ENCODE measurements at regions not wholly inside any gene's neighbourhood (a gene's known extent, or its start where the extent isn't known, plus 50 kb on each side); places are given as distances from the start of the nearest gene placed in this dataset.

DNA sequence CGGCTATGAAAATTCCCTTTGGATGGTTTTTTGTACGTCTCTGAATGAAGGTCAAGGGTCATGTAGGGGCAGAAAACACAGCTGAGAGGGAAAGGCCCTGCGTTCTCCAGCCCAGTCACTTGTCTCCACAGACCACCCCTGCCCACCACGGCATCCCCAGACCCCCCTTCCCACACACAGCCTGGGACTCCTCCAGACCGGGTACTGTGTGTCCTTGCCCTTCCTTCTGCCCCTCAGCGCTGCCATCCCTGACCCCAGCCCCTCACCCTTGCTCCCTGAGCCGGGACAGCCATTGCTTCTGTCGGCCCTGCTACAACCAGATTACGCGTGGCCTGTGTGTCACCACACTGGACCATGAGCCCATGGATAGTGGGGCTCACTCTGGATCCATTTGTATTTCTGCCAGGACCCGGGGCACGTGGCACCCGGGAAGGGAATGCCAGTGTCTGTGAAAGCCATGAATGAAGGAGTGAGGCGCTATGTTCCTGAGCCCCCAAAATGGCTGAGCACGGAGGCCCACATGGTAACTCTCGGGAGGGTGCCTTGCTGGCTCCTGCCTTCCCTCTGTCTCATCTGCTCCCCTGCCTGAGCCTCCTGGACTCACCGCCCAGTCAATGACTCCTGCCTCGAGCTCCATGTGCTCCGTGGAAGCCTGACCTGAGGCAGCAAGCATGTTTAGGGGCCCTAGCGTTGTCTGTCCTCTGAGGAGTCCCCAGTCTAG is 139.1 kb upstream of the FOXF1 start:
- no peak for DNase-seq
- H3K4me3 ChIP-seq: no peak overlapping the region
- 75 to 84% (median 75%) methylated on average over 20 of the region's 20 CpGs for WGBS, 5 donors
- TF ChIP-seq EP300 (IDR thresholded peaks at IDR 0.05) (no peak), POLR2AphosphoS5 (IDR thresholded peaks at IDR 0.05) (no peak), POLR2A (IDR thresholded peaks at IDR 0.05) (no peak)
- TF ChIP-seq, protein P1, sequence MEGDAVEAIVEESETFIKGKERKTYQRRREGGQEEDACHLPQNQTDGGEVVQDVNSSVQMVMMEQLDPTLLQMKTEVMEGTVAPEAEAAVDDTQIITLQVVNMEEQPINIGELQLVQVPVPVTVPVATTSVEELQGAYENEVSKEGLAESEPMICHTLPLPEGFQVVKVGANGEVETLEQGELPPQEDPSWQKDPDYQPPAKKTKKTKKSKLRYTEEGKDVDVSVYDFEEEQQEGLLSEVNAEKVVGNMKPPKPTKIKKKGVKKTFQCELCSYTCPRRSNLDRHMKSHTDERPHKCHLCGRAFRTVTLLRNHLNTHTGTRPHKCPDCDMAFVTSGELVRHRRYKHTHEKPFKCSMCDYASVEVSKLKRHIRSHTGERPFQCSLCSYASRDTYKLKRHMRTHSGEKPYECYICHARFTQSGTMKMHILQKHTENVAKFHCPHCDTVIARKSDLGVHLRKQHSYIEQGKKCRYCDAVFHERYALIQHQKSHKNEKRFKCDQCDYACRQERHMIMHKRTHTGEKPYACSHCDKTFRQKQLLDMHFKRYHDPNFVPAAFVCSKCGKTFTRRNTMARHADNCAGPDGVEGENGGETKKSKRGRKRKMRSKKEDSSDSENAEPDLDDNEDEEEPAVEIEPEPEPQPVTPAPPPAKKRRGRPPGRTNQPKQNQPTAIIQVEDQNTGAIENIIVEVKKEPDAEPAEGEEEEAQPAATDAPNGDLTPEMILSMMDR (IDR thresholded peaks at IDR 0.05): no peak
- peaks cover 0 to 18% (median 3%) of the 10 kb centered on the region in 4 donors for H3K4me1 ChIP-seq
- peaks cover 0 to 17% (median 9%) of the 10 kb centered on the region in 3 donors for H3K27me3 ChIP-seq
- H3K36me3 ChIP-seq: no peaks in the 10 kb centered on the region
- no peak overlapping the region for H3K27ac ChIP-seq
- H3K9me3 ChIP-seq: peaks cover 0 to 11% (median 6%) of the 10 kb centered on the region in 4 donors
- intact Hi-C loops (cut with DNase I; ENCODE audit: low total_unique reads): no loop called here

DNA sequence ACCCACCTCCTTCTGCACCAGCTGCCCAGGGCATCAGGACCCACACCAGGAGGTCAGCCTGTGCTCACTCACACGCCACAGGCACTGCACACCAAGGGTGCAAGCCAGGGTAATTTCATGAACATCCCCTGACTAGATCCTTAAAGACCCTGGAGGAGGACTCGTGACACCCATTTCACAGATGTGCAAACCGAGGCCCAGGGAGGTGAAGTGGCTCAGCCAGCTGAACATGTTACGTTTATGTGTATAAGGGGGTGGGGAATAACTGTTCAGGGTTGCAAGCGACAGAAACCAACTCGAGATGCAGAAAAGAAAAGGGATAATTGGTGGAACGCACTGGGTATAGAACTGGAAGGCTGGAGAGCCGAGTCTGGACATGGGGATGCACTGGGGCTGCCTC is 138.1 kb upstream of the FOXF1 start:
- TF ChIP-seq POLR2AphosphoS5 (IDR thresholded peaks at IDR 0.05) (no peak), EP300 (IDR thresholded peaks at IDR 0.05) (no peak)
- no peak for DNase-seq

DNA sequence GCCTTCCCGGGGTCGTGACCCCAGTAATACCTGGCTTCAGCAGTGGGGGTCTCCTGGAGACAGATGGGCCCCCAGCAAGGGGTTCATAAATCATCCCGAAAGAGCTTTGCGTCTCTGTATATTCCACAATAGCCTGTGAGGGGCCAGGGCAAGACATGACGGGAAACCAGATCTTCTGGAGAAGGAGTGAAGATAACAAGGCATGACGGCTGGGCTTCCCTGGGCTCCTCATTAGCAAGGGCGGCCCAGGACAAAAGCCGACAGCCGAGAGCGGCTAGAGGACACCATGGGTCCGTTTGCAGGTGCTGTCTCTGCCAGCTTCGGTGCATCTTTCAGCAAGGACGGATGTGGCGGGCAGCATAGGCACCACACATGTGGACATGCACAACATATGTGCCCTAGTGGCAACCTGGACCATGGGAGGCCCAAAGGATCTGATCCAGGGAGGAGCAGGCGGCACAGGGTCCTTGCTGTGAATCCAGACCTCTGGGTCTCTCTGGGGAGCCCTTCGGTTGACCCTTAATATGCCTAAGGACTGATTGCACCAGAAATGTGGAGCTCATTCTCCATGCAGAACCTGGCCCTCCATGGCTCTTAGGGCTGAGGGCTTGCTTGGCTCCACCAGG is 136.9 kb upstream of the FOXF1 start:
- no peak overlapping the region for H3K4me3 ChIP-seq
- WGBS, 5 donors: 77 to 80% (median 78%) methylated on average over 16 of the region's 16 CpGs
- H3K36me3 ChIP-seq: no peaks in the 10 kb centered on the region
- no peaks in the 10 kb centered on the region for H3K4me1 ChIP-seq
- TF ChIP-seq, protein P1 (IDR thresholded peaks at IDR 0.05): no peak
- TF ChIP-seq POLR2AphosphoS5 (IDR thresholded peaks at IDR 0.05) (no peak), EP300 (IDR thresholded peaks at IDR 0.05) (no peak), POLR2A (IDR thresholded peaks at IDR 0.05) (no peak)
- no peak for DNase-seq
- peaks cover 0 to 8% (median 5%) of the 10 kb centered on the region in 3 donors for H3K27me3 ChIP-seq
- H3K9me3 ChIP-seq: peaks cover 0 to 11% (median 6%) of the 10 kb centered on the region in 4 donors
- intact Hi-C loops (cut with DNase I; ENCODE audit: low total_unique reads): no loop called here
- no peak overlapping the region for H3K27ac ChIP-seq

More for the DNA sequence above, 138.1 kb upstream of the FOXF1 start:
- no peaks in the 10 kb centered on the region for H3K36me3 ChIP-seq
- H3K9me3 ChIP-seq: peaks cover 0 to 11% (median 6%) of the 10 kb centered on the region in 4 donors
- intact Hi-C loops (cut with DNase I; ENCODE audit: low total_unique reads): no loop called here
- no peak overlapping the region for H3K4me3 ChIP-seq
- no peak overlapping the region for H3K27ac ChIP-seq
- H3K4me1 ChIP-seq: peaks cover 0 to 9% (median 0%) of the 10 kb centered on the region in 4 donors
- H3K27me3 ChIP-seq: peaks cover 0 to 17% (median 9%) of the 10 kb centered on the region in 3 donors
- whole genome bisulfite sequencing, 5 donors: 82 to 92% (median 85%) methylated on average over 8 of the region's 8 CpGs

GRCh38 chr16:86374603-86375130 is 135.7 kb upstream of the FOXF1 start:
- TF ChIP-seq, protein P1 (IDR thresholded peaks at IDR 0.05): no peak
- TF ChIP-seq POLR2AphosphoS5 (IDR thresholded peaks at IDR 0.05) (no peak), EP300 (IDR thresholded peaks at IDR 0.05) (no peak), POLR2A (IDR thresholded peaks at IDR 0.05) (no peak)
- no peak for DNase-seq
- H3K27me3 ChIP-seq: peaks cover 0 to 7% (median 5%) of the 10 kb centered on the region in 3 donors
- intact Hi-C loops (cut with DNase I; ENCODE audit: low total_unique reads): no loop called here
- H3K36me3 ChIP-seq: no peaks in the 10 kb centered on the region
- no peaks in the 10 kb centered on the region for H3K4me1 ChIP-seq
- H3K27ac ChIP-seq: no peak overlapping the region
- peaks cover 0 to 11% (median 6%) of the 10 kb centered on the region in 4 donors for H3K9me3 ChIP-seq
- WGBS, 5 donors: 74 to 96% (median 92%) methylated on average over 6 of the region's 6 CpGs
- H3K4me3 ChIP-seq: no peak overlapping the region
